Osteocyte (in vitro differentiated cells): ENCODE measurements at regions not wholly inside any gene's neighbourhood (a gene's known extent, or its start where the extent isn't known, plus 50 kb on each side); places are given as distances from the start of the nearest gene placed in this dataset.

Source experiments
- DNase-seq: peaks from one replicate; pipeline ENCODE4 v3.0.0; 2021; ENCODE audit warnings: mixed read lengths; ENCODE audit not compliant: unreplicated experiment; ENCODE audit errors: extremely low spot score
- H3K27ac Mint-ChIP-seq: one replicate; pipeline ENCODE4 v1.8.0; 2021; ENCODE audit warnings: mild to moderate bottlenecking, mixed read lengths; ENCODE audit not compliant: unreplicated experiment
- H3K27me3 Mint-ChIP-seq: one replicate; pipeline ENCODE4 v1.8.0; 2021; ENCODE audit warnings: mixed read lengths; ENCODE audit not compliant: unreplicated experiment
- H3K36me3 Mint-ChIP-seq: one replicate; pipeline ENCODE4 v1.8.0; 2021; ENCODE audit warnings: mixed read lengths; ENCODE audit not compliant: unreplicated experiment
- H3K4me1 Mint-ChIP-seq: one replicate; pipeline ENCODE4 v1.8.0; 2021; ENCODE audit warnings: mixed read lengths; ENCODE audit not compliant: unreplicated experiment
- H3K4me3 Mint-ChIP-seq: one replicate; pipeline ENCODE4 v1.8.0; 2021; ENCODE audit warnings: mild to moderate bottlenecking, moderate library complexity, mixed read lengths; ENCODE audit not compliant: unreplicated experiment
- H3K9me3 Mint-ChIP-seq: one replicate; pipeline ENCODE4 v1.8.0; 2021; ENCODE audit warnings: mixed read lengths; ENCODE audit not compliant: unreplicated experiment
- TF ChIP-seq, protein P1 (sequence below): fragments of 200-600 bp; sonication (generic); IDR thresholded peaks from 2 replicates; pipeline ENCODE4 v1.5.0; 2021; ENCODE audit warnings: antibody characterized with exemption, mild to moderate bottlenecking, moderate library complexity

- Mint-ChIP-seq H3K9me3 (peaks cover 5% of the 10 kb centered on the region), H3K36me3 (peaks cover 3% of the 10 kb centered on the region)
- TF ChIP-seq, protein P1, sequence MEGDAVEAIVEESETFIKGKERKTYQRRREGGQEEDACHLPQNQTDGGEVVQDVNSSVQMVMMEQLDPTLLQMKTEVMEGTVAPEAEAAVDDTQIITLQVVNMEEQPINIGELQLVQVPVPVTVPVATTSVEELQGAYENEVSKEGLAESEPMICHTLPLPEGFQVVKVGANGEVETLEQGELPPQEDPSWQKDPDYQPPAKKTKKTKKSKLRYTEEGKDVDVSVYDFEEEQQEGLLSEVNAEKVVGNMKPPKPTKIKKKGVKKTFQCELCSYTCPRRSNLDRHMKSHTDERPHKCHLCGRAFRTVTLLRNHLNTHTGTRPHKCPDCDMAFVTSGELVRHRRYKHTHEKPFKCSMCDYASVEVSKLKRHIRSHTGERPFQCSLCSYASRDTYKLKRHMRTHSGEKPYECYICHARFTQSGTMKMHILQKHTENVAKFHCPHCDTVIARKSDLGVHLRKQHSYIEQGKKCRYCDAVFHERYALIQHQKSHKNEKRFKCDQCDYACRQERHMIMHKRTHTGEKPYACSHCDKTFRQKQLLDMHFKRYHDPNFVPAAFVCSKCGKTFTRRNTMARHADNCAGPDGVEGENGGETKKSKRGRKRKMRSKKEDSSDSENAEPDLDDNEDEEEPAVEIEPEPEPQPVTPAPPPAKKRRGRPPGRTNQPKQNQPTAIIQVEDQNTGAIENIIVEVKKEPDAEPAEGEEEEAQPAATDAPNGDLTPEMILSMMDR: no peak
These were observed 56.8 kb upstream of the KCNMB1 start for GRCh38 chr5:170445936-170446335.

DNA sequence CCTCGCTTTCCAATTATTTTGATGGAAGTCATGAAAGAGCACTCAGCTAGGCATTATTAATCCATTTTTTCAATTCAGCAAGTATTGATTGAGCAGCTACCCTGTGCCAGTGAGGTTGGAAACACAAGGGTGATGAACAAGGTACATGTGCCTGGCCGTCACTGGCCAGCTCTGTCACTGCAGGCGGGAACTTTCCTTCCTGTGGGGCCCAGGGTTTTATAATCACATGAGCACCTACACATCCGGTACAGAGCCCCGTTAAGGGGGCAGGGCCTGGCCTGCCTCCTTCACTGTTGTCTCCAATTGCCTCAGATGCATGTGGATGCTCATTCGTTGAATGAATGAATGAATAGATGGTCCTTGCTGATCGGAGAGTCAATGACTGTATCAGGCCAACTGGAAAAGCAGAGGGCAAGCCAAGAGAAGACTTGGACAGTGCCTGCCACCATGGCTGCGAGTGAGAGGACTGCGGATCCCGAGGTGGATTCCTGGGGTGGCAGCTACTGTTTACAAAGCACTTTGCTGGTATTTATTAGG lies 55.9 kb upstream of the KCNMB1 start:
- peaks cover 5% of the 10 kb centered on the region for H3K9me3 Mint-ChIP-seq
- TF ChIP-seq, protein P1: no peak
- H3K4me1 Mint-ChIP-seq: no peaks in the 10 kb centered on the region
- no peaks in the 10 kb centered on the region for H3K27me3 Mint-ChIP-seq
- H3K27ac Mint-ChIP-seq: no peak overlapping the region
- H3K4me3 Mint-ChIP-seq: no peak overlapping the region
- H3K36me3 Mint-ChIP-seq: peaks cover 3% of the 10 kb centered on the region
- DNase-seq: peak; percentile 62

More at GRCh38 chr5:170445936-170446335, 56.8 kb upstream of the KCNMB1 start:
- H3K4me3 Mint-ChIP-seq: no peak overlapping the region
- peak; percentile 62 for DNase-seq
- no peaks in the 10 kb centered on the region for H3K4me1 Mint-ChIP-seq
- H3K27ac Mint-ChIP-seq: no peak overlapping the region
- H3K27me3 Mint-ChIP-seq: peaks cover 8% of the 10 kb centered on the region

GRCh38 chr5:170444181-170444580 lies 55.0 kb upstream of the KCNMB1 start:
- H3K4me3 Mint-ChIP-seq: no peak overlapping the region
- peak; percentile 54 for DNase-seq
- H3K36me3 Mint-ChIP-seq: peaks cover 3% of the 10 kb centered on the region
- H3K4me1 Mint-ChIP-seq: no peaks in the 10 kb centered on the region
- no peaks in the 10 kb centered on the region for H3K27me3 Mint-ChIP-seq
- H3K9me3 Mint-ChIP-seq: peaks cover 5% of the 10 kb centered on the region
- H3K27ac Mint-ChIP-seq: no peak overlapping the region
- TF ChIP-seq, protein P1: no peak

DNA sequence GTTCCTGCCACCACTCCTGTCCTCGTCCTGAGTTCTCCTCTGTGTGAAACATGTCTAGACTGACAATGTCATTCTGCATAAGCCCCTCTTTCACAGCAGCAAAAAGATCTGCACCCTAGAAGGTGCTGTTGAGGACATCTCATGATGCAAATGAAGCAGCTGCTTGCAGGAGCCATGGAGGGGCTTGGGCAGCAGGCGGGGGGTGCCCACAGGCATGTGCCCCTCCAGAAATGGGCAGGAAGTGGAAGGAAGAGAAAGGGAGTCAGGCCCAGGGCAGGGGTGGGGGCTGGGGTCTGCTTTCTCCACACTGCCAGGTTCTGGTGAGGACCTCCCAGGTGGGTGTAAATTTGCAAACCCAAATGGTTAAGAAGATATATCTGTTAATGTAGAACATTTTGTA lies 54.5 kb upstream of the KCNMB1 start:
- TF ChIP-seq, protein P1: no peak
- H3K4me3 Mint-ChIP-seq: no peak overlapping the region
- H3K27me3 Mint-ChIP-seq: no peaks in the 10 kb centered on the region
- peaks cover 3% of the 10 kb centered on the region for H3K4me1 Mint-ChIP-seq
- peaks cover 5% of the 10 kb centered on the region for H3K9me3 Mint-ChIP-seq
- peaks cover 3% of the 10 kb centered on the region for H3K36me3 Mint-ChIP-seq
- peak; percentile 57 for DNase-seq
- no peak overlapping the region for H3K27ac Mint-ChIP-seq

GRCh38 chr5:170442921-170443320 lies 53.8 kb upstream of the KCNMB1 start:
- Mint-ChIP-seq H3K36me3 (peaks cover 2% of the 10 kb centered on the region), H3K4me1 (peaks cover 3% of the 10 kb centered on the region), H3K27ac (no peak overlapping the region), H3K9me3 (peaks cover 3% of the 10 kb centered on the region), H3K4me3 (no peak overlapping the region), H3K27me3 (no peaks in the 10 kb centered on the region)
- TF ChIP-seq, protein P1: no peak
- peak; percentile 51 for DNase-seq
